OCI-LY7 (cell line): ENCODE measurements at regions not wholly inside any gene's neighbourhood (a gene's known extent, or its start where the extent isn't known, plus 50 kb on each side); places are given as distances from the start of the nearest gene placed in this dataset.

Source experiments
- BruUV-seq: library from RNA; stranded (reverse); fragments of 400-500 nt; replicated peaks from 2 replicates; lab custom pipeline; 2021; lab: Mats Ljungman, UMichigan
- CTCF ChIA-PET: fragments of 300-600 bp; sonication (Branson Sonifier 250); formaldehyde crosslinking; loops from one replicate; lab custom pipeline; 2022; ENCODE audit warnings: antibody characterized with exemption; ENCODE audit not compliant: unreplicated experiment; lab: Charles Lee
- POLR2A ChIA-PET: fragments of 300-600 bp; sonication (Branson Sonifier 250); formaldehyde crosslinking; loops from one replicate; lab custom pipeline; 2022; ENCODE audit warnings: antibody characterized with exemption; lab: Charles Lee
- DNase-seq: peaks from one replicate; pipeline ENCODE4 v3.0.0-alpha.2; 2015; ENCODE audit warnings: low spot score
- H2AFZ ChIP-seq: fragments of 200-600 bp; sonication (generic), shearing (Covaris generic); 2 replicates; pipeline ENCODE4 v1.6.1; 2014; ENCODE audit warnings: mild to moderate bottlenecking, antibody characterized with exemption, low read length, moderate library complexity
- H3K27ac ChIP-seq: fragments of 200-600 bp; sonication (generic); 2 replicates; pipeline ENCODE4 v1.5.1; 2014; ENCODE audit warnings: mixed run types, low read depth, mild to moderate bottlenecking, moderate library complexity, low read length, inconsistent platforms; ENCODE audit not compliant: poor library complexity, severe bottlenecking
- H3K36me3 ChIP-seq: fragments of 200-600 bp; sonication (generic); 2 replicates; pipeline ENCODE4 v1.6.1; 2014; ENCODE audit warnings: mild to moderate bottlenecking, antibody characterized with exemption, low read length, moderate library complexity, mixed read lengths; ENCODE audit not compliant: insufficient read depth
- H3K4me1 ChIP-seq: fragments of 200-600 bp; sonication (generic); 2 replicates; pipeline ENCODE4 v1.5.1; 2014; ENCODE audit warnings: mild to moderate bottlenecking, low read length; ENCODE audit not compliant: insufficient read depth, poor library complexity, severe bottlenecking
- H3K4me2 ChIP-seq: fragments of 200-600 bp; sonication (generic); 2 replicates; pipeline ENCODE4 v1.6.1; 2014; ENCODE audit warnings: mild to moderate bottlenecking, low read length
- H3K4me3 ChIP-seq: fragments of 200-600 bp; sonication (generic); 2 replicates; pipeline ENCODE4 v1.5.1; 2014; ENCODE audit warnings: mild to moderate bottlenecking, low read depth, low read length; ENCODE audit not compliant: poor library complexity, severe bottlenecking
- H3K79me2 ChIP-seq: fragments of 200-600 bp; sonication (generic); 2 replicates; pipeline ENCODE4 v1.6.1; 2016; ENCODE audit warnings: low read depth, mild to moderate bottlenecking, low read length, moderate library complexity, mixed read lengths; ENCODE audit not compliant: insufficient read depth
- H3K9me2 ChIP-seq: fragments of 200-600 bp; sonication (generic); 2 replicates; pipeline ENCODE4 v1.6.1; 2016; ENCODE audit warnings: mild to moderate bottlenecking, low read length, mixed read lengths; ENCODE audit not compliant: insufficient read depth
- H3K9me3 ChIP-seq: fragments of 200-600 bp; sonication (generic); 2 replicates; pipeline ENCODE4 v1.6.1; 2014; ENCODE audit warnings: mild to moderate bottlenecking, mixed run types, low read length, mixed read lengths
- H4K20me1 ChIP-seq: fragments of 200-600 bp; sonication (generic); 2 replicates; pipeline ENCODE4 v1.6.1; 2014; ENCODE audit warnings: mild to moderate bottlenecking, antibody characterized with exemption, low read length, moderate library complexity, mixed read lengths; ENCODE audit not compliant: insufficient read depth
- EZH2phosphoT487 ChIP-seq: fragments of 200-600 bp; sonication (generic); IDR thresholded peaks from 2 replicates; pipeline ENCODE4 v1.6.1; 2018; ENCODE audit warnings: low read depth, borderline replicate concordance, mild to moderate bottlenecking, mixed run types, antibody characterized with exemption, low read length, moderate library complexity, mixed read lengths
- intact Hi-C: fragments of 100-400 bp; cut with micrococcal nuclease; formaldehyde crosslinking; loops from one replicate; pipeline ENCODE4 v1.10.0; 2022; ENCODE audit not compliant: unreplicated experiment
- TF ChIP-seq, protein P1 (sequence below): fragments of 200-600 bp; sonication (generic); conservative IDR thresholded peaks from 2 replicates; pipeline ENCODE4 v1.5.1; 2014; ENCODE audit warnings: mild to moderate bottlenecking, antibody characterized with exemption, low read length, moderate library complexity, mixed read lengths

DNA sequence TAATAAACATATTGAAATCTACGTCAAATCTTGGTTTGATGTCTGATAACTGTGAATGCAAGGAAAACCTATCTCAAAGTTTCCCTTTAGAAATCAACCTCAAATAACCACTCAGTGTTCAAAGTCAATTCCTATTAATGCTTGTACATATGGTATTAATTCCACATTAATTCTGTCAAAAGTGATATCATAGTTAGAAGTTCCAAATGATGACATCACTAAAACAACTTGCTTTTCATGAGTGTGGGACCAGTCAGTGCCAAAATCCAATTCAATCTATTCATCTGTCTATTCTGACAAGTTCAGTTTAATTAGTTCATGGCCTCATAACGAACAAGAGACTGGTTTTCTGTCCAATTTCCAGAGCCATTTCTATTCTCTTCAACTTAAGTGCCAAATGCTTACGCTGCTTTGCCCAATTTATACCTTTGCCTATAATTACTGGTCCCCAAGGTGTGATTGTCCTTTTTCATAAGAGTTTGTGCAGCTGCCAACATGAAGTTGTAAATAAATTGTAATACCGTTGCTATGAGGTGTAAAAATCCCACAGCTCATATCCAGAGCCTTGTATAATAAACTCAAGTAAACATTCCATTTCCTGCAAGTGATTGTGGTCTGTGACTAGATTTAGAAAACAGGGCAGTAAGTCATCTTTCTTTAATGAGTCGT is 476.2 kb downstream of the RAB28 start:
- Histone ChIP-seq H3K36me3 (no peaks in the 10 kb centered on the region), H4K20me1 (no peaks in the 10 kb centered on the region), H3K9me3 (no peaks in the 10 kb centered on the region), H3K79me2 (no peaks in the 10 kb centered on the region), H3K27ac (no peak overlapping the region), H3K4me2 (no peak overlapping the region), H3K4me1 (no peaks in the 10 kb centered on the region), H3K4me3 (no peak overlapping the region), H2AFZ (no peak overlapping the region), H3K9me2 (no peaks in the 10 kb centered on the region)
- POLR2A ChIA-PET: no interaction called here
- DNase-seq: no peak
- TF ChIP-seq, protein P1, sequence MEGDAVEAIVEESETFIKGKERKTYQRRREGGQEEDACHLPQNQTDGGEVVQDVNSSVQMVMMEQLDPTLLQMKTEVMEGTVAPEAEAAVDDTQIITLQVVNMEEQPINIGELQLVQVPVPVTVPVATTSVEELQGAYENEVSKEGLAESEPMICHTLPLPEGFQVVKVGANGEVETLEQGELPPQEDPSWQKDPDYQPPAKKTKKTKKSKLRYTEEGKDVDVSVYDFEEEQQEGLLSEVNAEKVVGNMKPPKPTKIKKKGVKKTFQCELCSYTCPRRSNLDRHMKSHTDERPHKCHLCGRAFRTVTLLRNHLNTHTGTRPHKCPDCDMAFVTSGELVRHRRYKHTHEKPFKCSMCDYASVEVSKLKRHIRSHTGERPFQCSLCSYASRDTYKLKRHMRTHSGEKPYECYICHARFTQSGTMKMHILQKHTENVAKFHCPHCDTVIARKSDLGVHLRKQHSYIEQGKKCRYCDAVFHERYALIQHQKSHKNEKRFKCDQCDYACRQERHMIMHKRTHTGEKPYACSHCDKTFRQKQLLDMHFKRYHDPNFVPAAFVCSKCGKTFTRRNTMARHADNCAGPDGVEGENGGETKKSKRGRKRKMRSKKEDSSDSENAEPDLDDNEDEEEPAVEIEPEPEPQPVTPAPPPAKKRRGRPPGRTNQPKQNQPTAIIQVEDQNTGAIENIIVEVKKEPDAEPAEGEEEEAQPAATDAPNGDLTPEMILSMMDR: no peak
- intact Hi-C loops: no loop called here
- CTCF ChIA-PET: no interaction called here
- BruUV-seq: no TSS peak

DNA sequence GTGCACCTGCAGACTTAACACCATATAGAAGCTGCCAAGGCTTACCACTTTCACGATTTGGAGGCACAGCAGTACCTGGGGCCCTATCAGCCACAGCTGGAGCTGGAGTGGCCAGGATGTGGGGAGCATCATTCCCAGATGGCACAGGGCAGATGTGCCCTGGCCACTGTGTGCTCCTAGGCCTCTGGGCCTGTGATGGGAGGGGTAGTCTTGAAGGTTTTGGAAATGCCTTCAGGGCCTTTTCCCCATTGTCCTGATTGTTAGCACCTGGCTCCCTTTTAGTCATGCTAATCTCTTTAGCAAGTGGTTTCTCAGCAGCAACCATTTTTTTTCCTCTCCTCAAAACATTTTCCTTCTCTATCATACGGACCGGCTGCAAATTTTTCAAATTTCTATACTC is 490.2 kb downstream of the RAB28 start:
- H3K9me2 ChIP-seq: no peaks in the 10 kb centered on the region
- no peak overlapping the region for H3K4me2 ChIP-seq
- TF ChIP-seq, protein P1: no peak
- no peak for TF ChIP-seq EZH2phosphoT487
- ChIA-PET POLR2A (no interaction called here), CTCF (no interaction called here)
- H2AFZ ChIP-seq: no peak overlapping the region
- H3K4me1 ChIP-seq: no peaks in the 10 kb centered on the region
- no peaks in the 10 kb centered on the region for H3K9me3 ChIP-seq
- H3K79me2 ChIP-seq: no peaks in the 10 kb centered on the region
- H4K20me1 ChIP-seq: no peaks in the 10 kb centered on the region
- DNase-seq: no peak
- H3K27ac ChIP-seq: no peak overlapping the region
- intact Hi-C loops: no loop called here
- no TSS peak for BruUV-seq
- no peak overlapping the region for H3K4me3 ChIP-seq
- no peaks in the 10 kb centered on the region for H3K36me3 ChIP-seq

DNA sequence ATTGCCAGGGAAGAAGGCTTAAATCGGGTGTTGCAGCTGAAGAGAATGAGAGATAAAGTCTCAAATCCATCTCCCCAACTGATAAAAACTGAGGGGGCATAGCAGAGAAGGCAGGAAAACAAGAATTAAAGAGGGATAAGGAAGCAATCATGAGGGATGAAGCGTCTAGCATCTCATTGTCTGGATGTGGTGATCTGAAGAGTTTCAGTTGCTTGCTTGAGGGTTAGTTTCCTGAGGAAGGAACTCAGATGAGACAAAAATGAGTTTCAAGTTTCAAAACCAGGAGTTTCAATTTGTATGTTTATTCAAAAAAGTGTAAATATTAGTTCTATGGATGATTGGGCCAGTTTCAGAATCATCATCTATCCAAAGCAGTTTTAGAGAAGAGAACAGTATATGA is 496.9 kb downstream of the RAB28 start:
- no peak overlapping the region for H3K4me2 ChIP-seq
- CTCF ChIA-PET: no interaction called here
- no peak for DNase-seq
- H3K79me2 ChIP-seq: no peaks in the 10 kb centered on the region
- no peak overlapping the region for H3K27ac ChIP-seq
- no TSS peak for BruUV-seq
- H3K4me1 ChIP-seq: no peaks in the 10 kb centered on the region
- H4K20me1 ChIP-seq: no peaks in the 10 kb centered on the region
- H3K36me3 ChIP-seq: no peaks in the 10 kb centered on the region
- H3K4me3 ChIP-seq: no peak overlapping the region
- H2AFZ ChIP-seq: no peak overlapping the region
- no peaks in the 10 kb centered on the region for H3K9me3 ChIP-seq
- no peaks in the 10 kb centered on the region for H3K9me2 ChIP-seq
- intact Hi-C loops: no loop called here
- POLR2A ChIA-PET: no interaction called here
- TF ChIP-seq, protein P1: no peak
- TF ChIP-seq EZH2phosphoT487: no peak
